SHP77 treated with DMSO at 0.1 percent for 48 hours (cell line): ENCODE measurements at regions not wholly inside any gene's neighbourhood (a gene's known extent, or its start where the extent isn't known, plus 50 kb on each side); places are given as distances from the start of the nearest gene placed in this dataset.
"Not testable (repeated sequence)": the region's sequence is repeated elsewhere in the genome, so short reads cannot be mapped to it uniquely, and the experiment has no call there.

ENCODE experiments used
- DNase-seq: peaks from one replicate; lab custom pipeline; 2025; lab: John Stamatoyannopoulos, UW

DNA sequence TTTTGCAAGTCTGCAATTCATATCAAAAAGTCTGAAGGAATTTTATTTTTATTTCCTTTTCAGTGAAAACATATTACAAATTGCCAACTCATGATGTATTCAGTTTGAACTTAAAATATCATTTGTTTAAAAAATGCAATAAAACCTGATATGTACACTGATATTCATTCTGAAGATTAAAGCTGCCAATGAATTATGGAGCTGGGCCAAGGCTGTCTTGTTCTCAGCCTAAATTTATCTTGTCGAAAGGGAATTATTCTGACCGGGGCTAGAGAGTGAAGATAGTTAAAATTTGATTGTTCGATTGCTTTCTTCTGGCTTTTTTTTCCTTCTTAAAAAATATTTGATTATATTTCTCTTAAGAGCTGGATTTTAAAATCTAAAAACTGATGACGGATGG is 54.0 kb upstream of the RBFOX1 start:
- no peak for DNase-seq

DNA sequence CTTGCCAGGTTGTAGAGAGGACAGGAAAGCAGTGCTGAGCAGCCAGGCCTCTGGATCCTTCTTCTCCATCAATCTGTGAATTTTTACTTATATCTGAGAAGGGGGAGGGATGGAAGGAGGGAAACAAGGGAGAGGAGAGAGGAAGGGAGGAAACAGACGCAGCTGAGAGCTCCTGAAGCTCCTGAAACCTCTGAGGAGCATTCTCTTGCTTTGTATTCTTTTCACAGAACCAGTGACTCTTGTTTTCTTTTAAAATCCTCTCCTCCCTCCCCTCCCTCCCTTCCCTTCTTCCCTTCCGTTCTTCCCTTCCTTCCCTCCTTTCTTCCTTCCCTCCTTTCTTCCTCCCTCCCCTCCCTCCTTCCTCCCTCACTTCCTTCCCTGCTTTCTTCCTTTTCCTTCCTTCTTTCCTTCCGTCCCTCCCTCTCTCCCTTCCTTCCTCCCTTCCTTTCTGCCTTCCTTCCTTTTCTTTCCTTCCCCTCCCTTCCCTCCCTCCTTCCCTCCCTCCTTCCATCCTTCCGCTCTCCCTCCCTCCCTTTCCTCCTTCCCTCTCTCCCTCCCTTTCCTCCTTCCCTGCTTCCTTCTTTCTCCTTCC is 60.0 kb upstream of the RBFOX1 start:
- no peak for DNase-seq

- DNase-seq: no peak
Measured at GRCh38 chr16:7271486-7271885, 61.2 kb upstream of the RBFOX1 start.

DNA sequence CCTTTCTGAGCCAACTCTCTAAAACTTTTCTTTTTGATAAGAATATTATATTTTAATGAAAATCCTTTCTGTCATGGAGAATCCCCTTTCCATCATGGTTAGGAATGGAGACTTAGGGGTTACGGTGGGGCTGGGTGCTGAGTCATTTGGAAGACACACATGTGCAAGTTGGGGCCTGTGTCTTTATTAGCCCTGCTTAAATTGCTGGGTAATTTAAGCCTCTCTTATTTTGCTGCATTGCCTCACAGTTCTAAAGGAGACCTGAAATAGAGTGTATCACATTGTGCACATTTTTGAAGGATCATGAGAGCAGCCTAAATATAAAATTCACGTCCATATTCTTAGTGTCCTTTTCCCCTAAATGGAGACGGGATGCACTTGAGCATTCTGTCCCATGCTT is 61.8 kb upstream of the RBFOX1 start:
- DNase-seq: no peak

- no peak for DNase-seq
Measured at GRCh38 chr16:7270006-7270405, 62.6 kb upstream of the RBFOX1 start.

- no peak for DNase-seq
Measured at GRCh38 chr16:7268182-7268581, 64.5 kb upstream of the RBFOX1 start.

DNA sequence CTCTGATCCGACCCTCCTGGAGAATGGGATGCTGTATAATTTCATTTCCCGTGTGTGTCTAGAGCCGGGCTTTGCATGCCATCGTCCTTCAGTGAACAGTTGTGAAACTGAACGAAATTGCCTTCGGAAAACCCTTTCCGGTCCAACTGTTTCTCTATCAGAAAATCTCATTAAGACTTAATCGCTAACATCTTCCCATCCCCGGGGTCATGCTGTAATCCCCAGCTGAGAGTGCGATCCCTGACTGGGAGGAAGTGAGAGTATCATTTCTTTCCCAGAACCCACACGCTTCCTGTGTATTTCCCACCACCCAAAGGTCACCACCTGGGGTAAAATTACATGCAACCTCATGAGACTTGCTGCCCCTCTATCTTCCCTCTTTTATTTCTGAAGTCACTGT is 75.6 kb upstream of the RBFOX1 start:
- DNase-seq: no peak

DNA sequence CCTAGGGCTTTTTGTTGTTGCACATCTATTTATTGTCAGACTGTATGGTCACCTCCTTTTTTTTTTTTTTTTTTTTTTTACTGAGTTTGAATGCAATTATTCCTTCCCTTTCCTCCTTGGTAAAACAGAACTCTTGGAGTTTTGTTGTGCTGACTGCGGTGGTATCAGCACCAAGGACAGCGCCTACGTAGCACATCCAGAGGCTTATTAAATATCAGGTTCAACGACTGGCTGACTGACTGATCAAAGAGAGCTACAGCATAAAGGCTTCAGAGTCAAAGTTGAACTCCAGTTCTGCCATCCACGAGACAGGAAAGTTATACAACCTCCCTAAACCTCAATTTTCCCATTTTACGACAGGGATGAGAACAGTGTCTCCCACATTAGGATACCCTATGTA is 86.1 kb upstream of the RBFOX1 start:
- DNase-seq: no peak

DNA sequence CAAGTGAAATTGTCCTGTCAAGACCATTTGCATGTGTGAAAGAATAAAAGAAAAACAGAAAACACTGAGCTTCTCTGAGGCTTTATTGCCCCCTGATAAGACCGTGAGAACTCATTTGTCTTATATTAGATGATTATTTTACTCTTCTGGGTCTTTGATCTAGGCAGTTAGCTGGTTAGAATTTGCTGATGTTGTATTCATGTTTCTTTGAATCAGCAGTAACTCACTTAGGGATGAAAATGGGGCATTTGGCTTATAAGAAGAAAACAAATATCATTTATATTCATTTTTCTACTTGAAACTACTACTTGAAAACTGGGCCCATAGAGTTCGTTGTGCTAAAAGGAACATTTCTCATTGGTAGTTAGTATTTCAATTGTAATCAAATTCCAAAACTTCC is 93.1 kb upstream of the RBFOX1 start:
- DNase-seq: no peak

GRCh38 chr16:7236824-7237410 is 95.7 kb upstream of the RBFOX1 start:
- DNase-seq: no peak

DNA sequence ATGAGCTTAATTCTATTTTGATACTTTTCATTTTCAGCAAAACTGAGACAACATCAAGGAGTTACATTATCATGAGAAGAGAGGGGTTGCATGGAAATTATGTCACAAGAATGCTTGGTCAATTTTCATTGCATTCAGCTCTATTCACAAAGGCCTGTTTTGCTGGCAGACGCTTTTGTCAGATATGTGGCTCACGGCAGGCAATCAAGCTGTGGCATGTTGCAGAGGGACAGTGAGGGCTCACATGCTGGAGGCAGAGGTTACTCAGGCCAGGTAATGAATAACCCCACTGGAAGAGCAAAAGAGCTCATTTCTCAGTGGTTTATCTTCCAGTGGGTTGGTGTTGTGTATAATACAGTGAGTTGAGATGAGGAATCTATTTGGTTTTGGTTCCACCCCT is 98.7 kb upstream of the RBFOX1 start:
- DNase-seq: no peak

DNA sequence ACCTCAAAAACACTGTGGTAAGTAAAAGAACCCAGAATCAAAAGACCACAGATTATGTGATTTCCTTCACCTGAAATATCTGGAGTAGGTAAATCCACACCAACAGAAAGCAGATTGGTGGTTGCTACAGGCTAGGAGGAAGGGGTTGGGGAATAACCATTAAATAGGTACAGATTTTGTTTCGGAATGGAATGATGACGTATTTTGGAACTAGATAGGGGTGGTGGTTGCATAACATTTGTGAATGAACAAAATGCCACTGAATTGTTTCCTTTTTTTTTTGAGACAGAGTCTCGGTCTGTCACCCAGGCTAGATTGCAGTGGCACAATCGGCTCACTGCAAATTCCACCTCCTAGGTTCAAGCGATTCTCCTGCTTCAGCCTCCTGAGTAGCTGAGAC is 100.9 kb upstream of the RBFOX1 start:
- DNase-seq: no peak

GRCh38 chr16:7229433-7230218 is 103.0 kb upstream of the RBFOX1 start:
- DNase-seq: not testable (repeated sequence)

- no peak for DNase-seq
Measured at GRCh38 chr16:7227229-7227721, 105.4 kb upstream of the RBFOX1 start.

- DNase-seq: no peak
Measured at GRCh38 chr16:7221157-7221556, 111.5 kb upstream of the RBFOX1 start.

DNA sequence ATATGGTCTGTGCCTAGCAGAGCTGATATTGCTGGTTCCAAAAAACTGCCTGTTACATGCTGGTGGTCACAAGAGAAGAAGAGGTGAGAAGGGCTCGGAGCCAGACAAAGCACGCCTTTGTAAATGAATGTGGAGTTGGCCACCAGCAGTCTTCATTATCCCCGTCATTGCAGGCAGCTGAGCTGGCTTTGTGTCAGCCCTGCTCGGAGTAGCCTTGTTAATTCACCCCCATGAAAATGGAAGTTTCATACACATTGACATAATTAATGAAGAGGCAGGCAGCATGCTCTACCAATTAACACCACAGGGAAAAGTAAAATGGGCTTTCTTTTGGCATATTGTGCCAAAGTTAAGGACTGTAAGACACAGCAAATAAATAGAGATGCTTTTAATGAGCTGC is 113.7 kb upstream of the RBFOX1 start:
- DNase-seq: no peak

DNA sequence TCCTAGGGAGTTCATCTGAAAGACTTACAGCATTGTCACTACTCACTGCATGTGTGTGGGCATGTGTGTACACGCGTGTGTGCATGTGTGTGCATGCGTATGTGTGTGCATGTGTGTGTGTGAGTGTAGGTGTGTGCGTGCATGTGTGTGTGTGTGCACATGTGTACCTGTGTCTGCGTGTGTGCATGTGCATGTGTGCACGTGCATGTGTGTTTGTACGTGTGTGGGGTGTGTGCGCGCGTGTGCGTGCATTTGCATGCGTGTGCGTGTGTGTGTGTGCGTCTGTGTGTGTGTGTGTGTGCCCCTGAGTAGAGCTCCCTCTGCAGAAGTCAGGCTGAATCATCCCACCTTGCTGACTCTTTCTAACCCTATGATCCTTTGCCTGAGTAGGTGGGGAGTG is 114.8 kb upstream of the RBFOX1 start:
- DNase-seq: no peak

DNA sequence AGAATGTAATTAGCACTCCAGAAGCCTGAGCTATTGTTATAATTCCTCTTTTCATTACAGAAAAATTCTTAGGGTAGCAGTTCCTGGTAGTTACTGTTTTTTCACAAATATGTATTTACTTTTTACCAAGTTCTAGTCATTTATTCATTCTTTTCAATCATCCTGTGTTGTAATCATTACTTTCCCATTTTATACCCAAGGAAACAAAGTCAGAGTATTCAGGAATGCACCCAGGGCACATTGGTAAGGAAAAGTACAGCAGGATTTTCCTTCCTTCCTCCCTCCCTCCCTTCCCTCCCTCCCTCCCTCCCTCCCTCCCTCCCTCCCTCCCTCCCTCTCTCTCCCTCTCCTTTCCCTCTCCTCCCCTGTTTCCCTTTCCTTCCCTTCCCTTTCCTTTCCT is 115.9 kb upstream of the RBFOX1 start:
- no peak for DNase-seq

DNA sequence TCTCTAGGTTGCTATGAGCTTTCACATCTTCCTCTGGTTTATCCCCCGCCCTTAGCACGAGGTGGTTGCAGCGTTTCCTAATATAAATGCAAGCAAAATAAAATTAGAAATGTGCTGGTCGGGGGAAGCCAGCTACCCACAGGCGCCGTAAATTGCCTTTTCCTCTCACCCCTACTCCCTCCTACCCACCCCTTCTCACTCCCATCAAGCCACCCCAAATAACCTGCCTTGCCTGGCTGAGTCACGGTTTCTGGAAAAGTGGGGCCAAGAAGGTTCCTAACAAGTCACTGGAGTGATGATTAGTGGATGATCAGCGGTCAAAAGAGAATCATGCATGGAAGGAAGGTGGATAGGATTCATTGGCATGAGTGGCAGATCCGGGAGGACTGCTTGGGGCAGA is 120.9 kb upstream of the RBFOX1 start:
- DNase-seq: no peak

GRCh38 chr16:7209598-7209997 is 123.0 kb upstream of the RBFOX1 start:
- no peak for DNase-seq

- DNase-seq: no peak
Measured at GRCh38 chr16:7206469-7206868, 126.2 kb upstream of the RBFOX1 start.

DNA sequence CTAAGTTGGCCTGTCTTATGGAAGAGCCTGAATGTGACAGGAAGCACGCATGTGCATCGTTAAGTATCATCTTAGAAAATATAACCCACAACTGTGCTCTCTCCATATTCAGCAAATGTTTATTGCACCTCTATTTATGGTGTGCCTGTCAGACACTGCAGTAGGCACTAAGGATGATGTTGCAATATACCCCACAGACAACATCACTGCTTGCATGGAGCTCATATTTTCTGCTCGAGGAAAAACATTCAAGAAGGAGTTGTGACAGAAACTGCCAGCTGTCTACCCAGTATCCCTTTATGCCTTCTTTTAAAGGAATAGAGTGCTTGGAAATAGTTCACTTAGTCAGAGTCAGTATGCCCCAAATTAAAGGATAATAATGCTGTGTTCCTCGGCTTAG is 132.3 kb upstream of the RBFOX1 start:
- DNase-seq: no peak

DNA sequence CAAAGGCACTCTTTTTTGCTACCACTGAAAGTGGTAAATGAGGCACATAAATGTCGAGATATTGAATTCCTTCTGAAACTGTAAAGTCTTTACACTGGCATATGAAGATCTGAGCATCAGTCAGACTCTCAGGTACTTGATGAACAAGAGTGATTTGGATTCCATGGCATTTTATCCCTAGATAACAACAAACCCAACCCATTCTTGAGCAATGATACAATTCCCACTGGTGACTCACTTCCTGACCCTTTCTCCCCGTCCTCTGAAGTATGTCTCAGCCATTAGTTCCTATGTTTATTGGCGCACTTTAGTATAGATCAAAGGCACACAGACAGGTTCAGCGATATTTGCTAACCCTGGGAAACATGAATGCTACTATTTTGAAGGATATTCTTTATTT is 147.0 kb upstream of the RBFOX1 start:
- no peak for DNase-seq

DNA sequence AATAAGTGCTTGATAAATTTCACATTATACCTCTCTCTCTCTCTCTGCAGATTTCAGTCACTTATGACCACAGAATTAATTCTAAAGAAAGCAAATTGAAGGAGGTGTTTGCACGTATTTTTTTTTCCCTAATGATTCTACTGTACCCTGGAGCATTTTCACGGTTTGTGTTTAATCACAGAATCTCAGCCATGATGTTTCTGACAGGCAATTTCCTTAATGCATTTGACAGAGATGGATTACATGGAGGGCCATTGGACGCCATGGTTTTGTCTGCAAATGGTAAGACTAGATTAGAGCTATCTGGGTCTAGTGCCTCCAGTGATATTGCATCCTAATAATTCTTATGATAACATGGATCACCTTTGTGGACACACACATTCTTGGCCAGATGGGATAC is 147.5 kb upstream of the RBFOX1 start:
- no peak for DNase-seq
